ENCODE measurements at regions not wholly inside any gene's neighbourhood (a gene's known extent, or its start where the extent isn't known, plus 50 kb on each side); places are given as distances from the start of the nearest gene placed in this dataset.

DNA sequence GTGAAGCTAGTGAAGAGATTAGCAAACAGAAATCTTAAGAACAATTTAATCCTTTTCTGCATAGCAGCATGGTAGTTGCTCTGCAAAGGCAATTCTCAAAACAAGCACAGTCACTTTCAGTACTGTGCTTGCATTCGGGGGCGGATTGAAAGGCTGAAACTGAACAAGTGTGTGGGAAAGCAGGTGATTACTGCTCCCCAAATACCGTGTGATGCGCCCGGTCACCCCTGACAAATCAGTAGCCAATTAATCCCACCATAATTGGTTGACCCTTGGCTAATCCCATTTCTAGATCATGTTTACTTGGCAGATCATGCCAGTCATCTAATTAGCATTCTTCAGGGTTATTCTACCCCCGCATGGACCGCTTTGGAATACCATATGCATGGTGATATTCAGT is 76.5 kb upstream of the ADRB1 start:
- H3K4me3 ChIP-seq: no peak overlapping the region
- H3K4me1 ChIP-seq (ENCODE audit: low read depth): peaks cover under 1% of the 10 kb centered on the region
- TF ChIP-seq, protein P1, sequence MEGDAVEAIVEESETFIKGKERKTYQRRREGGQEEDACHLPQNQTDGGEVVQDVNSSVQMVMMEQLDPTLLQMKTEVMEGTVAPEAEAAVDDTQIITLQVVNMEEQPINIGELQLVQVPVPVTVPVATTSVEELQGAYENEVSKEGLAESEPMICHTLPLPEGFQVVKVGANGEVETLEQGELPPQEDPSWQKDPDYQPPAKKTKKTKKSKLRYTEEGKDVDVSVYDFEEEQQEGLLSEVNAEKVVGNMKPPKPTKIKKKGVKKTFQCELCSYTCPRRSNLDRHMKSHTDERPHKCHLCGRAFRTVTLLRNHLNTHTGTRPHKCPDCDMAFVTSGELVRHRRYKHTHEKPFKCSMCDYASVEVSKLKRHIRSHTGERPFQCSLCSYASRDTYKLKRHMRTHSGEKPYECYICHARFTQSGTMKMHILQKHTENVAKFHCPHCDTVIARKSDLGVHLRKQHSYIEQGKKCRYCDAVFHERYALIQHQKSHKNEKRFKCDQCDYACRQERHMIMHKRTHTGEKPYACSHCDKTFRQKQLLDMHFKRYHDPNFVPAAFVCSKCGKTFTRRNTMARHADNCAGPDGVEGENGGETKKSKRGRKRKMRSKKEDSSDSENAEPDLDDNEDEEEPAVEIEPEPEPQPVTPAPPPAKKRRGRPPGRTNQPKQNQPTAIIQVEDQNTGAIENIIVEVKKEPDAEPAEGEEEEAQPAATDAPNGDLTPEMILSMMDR (IDR thresholded peaks at IDR 0.05): no peak
- no peaks in the 10 kb centered on the region for H3K36me3 ChIP-seq (ENCODE audit: low read depth)
- intact Hi-C loops (cut with DNase I, micrococcal nuclease): no loop called here
- no peaks in the 10 kb centered on the region for H3K9me3 ChIP-seq
- DNase-seq (no peak), ATAC-seq (no peak)

DNA sequence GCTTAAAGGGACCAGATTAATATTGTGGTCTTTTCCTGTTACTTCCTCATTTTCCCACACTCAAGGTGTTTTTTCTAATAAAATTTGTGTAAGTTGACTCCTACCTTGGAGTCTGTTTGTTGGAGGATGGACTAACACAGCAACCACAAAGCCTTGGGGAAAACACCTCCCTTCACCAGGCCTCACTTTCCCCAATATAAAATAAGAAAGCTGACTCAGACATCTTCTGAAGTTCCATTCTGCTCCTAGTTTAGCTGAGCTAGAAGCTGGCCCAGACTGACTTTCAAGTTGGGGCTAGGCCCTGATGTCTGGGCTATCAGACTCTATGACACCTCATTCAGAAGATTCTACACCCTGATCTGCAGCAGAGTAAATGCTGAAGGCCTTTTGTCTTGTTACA is 73.0 kb upstream of the ADRB1 start:
- intact Hi-C loops (cut with DNase I, micrococcal nuclease): no loop called here
- H3K36me3 ChIP-seq (ENCODE audit: low read depth): no peaks in the 10 kb centered on the region
- no peaks in the 10 kb centered on the region for H3K9me3 ChIP-seq
- H3K4me1 ChIP-seq (ENCODE audit: low read depth): no peaks in the 10 kb centered on the region
- DNase-seq: no peak
- ATAC-seq: no peak
- no peak overlapping the region for H3K4me3 ChIP-seq
- TF ChIP-seq, protein P1 (IDR thresholded peaks at IDR 0.05): no peak

DNA sequence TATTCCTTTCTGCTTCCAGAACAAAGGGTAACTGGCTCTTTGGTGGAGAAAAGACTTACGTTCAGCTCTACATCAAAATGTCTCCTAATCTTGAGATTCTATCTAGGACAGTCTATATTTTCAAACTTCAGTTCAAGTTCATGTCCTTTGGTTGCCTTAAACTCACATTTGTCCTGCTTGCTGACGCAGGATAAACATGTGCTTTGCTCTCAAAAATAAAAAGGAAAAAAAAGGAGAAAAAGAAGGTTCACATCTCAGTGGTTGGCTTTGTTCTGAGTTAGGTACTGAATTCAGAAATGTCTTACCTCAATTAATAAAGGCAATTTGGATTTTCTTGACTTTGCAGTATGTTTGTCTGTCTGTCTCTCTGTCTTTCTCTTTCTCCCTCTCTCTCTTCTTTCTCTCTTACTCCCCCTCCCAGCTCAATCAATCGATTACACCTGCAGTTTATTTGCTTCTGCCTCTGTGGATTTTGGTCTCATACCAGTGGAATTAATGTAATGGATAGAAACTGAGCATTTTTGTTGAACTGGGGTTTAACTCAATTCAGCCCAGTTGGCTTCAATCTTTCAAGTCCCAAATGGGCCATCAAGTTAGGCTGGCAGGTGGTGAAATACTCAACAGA is 72.2 kb upstream of the ADRB1 start:
- Histone ChIP-seq H3K36me3 (ENCODE audit: low read depth) (no peaks in the 10 kb centered on the region), H3K4me1 (ENCODE audit: low read depth) (no peaks in the 10 kb centered on the region), H3K4me3 (no peak overlapping the region), H3K9me3 (no peaks in the 10 kb centered on the region)
- intact Hi-C loops (cut with DNase I, micrococcal nuclease): no loop called here
- ATAC-seq (no peak), DNase-seq (no peak)
- TF ChIP-seq, protein P1 (IDR thresholded peaks at IDR 0.05): no peak

DNA sequence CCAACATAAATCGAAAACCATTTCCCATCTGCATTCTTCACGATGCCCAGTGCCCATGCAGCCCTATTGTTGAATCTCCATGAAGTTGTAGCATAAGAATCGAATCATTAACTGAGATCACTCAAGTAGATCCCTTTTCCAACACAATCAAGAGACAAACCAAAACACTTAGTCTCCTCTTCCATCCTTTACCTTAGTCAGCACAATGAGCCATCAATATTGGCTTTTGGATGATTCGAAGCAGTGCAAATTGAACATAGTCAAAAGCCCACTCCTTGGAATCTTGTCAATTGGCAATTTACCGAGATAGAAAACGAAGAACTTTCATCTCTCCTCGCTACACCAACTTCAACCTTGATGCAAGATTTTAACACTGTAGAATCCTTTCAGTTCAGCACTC is 66.5 kb upstream of the ADRB1 start:
- Histone ChIP-seq H3K4me1 (ENCODE audit: low read depth) (no peaks in the 10 kb centered on the region), H3K4me3 (no peak overlapping the region), H3K36me3 (ENCODE audit: low read depth) (no peaks in the 10 kb centered on the region), H3K9me3 (no peaks in the 10 kb centered on the region)
- DNase-seq: no peak
- ATAC-seq: no peak
- intact Hi-C loops (cut with DNase I, micrococcal nuclease): no loop called here
- TF ChIP-seq, protein P1 (IDR thresholded peaks at IDR 0.05): no peak

DNA sequence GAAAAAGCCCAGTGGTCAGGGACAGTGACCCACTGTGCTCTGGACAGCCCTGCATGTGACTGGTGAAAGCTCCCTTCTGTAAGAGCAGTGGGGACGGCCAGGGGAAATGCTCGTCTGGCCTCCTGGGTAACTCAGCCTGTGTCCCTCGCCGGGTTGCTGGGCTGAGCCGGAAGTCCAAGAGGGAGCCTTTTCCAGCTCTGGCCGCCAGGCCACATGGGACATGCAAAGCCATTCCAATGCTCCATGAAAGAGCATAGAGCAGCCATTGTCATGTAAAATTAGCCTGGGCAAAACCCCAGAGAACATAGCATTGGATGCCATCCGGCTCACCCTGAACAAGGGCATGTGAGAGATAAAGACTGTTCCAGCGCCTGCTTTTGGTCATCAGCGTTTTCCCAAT is 64.9 kb upstream of the ADRB1 start:
- ATAC-seq (no peak), DNase-seq (no peak)
- TF ChIP-seq, protein P1 (IDR thresholded peaks at IDR 0.05): no peak
- H3K4me3 ChIP-seq: no peak overlapping the region
- no peaks in the 10 kb centered on the region for H3K4me1 ChIP-seq (ENCODE audit: low read depth)
- intact Hi-C loops (cut with DNase I, micrococcal nuclease): no loop called here
- no peaks in the 10 kb centered on the region for H3K36me3 ChIP-seq (ENCODE audit: low read depth)
- H3K9me3 ChIP-seq: no peaks in the 10 kb centered on the region

DNA sequence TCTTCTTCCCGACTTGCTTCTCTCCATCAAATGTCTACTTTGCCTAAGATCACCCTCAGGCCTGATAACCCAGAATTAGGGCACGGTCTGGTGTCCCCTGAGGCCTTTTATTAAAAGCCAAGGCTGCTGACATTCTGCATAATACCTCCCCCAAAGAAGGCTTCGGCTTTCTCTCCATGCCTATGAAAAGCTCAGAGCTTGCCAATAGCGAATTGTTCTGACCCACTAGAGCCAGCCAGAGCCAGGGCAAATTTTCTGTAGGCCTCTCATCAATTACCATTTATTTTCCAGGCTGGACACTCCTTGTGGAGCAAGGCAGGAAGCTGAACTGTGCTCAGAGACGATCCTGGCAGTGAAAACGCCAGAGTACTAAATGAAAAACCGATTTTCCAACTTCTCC is 64.3 kb upstream of the ADRB1 start:
- Histone ChIP-seq H3K4me1 (ENCODE audit: low read depth) (no peaks in the 10 kb centered on the region), H3K4me3 (no peak overlapping the region), H3K9me3 (no peaks in the 10 kb centered on the region), H3K36me3 (ENCODE audit: low read depth) (no peaks in the 10 kb centered on the region)
- ATAC-seq (no peak), DNase-seq (no peak)
- intact Hi-C loops (cut with DNase I, micrococcal nuclease): no loop called here
- TF ChIP-seq, protein P1 (IDR thresholded peaks at IDR 0.05): no peak
